ENCODE measurements at regions not wholly inside any gene's neighbourhood (a gene's known extent, or its start where the extent isn't known, plus 50 kb on each side); places are given as distances from the start of the nearest gene placed in this dataset.

DNA sequence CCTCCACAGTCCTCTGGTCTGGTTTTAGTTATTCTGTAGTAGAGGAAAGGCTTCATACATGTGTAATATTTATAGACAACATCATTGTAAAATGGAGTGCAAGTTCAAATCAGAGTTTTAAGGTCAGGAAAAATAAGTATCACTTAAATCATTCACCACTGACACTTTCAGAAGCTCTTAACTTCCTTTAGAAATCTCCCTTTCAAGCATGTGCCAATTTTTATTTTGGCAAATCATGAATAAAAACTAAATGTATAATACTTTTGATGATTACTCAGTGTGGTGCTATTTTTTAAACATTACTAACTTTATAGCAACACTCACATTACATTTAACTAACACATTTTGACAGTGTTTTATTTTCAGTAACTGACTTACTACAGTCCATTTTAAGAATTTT, 112.2 kb downstream of the OGFRL1 start:
- H3K27ac ChIP-seq (ENCODE audit: low read depth, low read length) = peak overlapping the region; percentile 56
- H4K20me1 ChIP-seq (ENCODE audit: insufficient read depth, low read length) = no peaks in the 10 kb centered on the region
- peaks cover 51% of the 10 kb centered on the region for H3K79me2 ChIP-seq (ENCODE audit: insufficient read depth, low read length)
- peaks cover 15% of the 10 kb centered on the region for H3K36me3 ChIP-seq (ENCODE audit: insufficient read depth, low read length)
- no peaks in the 10 kb centered on the region for H3K27me3 ChIP-seq (ENCODE audit: insufficient read depth, low read length)
- no peaks in the 10 kb centered on the region for H3K9me3 ChIP-seq (ENCODE audit: low read depth, low read length)
- TF ChIP-seq, protein P1, sequence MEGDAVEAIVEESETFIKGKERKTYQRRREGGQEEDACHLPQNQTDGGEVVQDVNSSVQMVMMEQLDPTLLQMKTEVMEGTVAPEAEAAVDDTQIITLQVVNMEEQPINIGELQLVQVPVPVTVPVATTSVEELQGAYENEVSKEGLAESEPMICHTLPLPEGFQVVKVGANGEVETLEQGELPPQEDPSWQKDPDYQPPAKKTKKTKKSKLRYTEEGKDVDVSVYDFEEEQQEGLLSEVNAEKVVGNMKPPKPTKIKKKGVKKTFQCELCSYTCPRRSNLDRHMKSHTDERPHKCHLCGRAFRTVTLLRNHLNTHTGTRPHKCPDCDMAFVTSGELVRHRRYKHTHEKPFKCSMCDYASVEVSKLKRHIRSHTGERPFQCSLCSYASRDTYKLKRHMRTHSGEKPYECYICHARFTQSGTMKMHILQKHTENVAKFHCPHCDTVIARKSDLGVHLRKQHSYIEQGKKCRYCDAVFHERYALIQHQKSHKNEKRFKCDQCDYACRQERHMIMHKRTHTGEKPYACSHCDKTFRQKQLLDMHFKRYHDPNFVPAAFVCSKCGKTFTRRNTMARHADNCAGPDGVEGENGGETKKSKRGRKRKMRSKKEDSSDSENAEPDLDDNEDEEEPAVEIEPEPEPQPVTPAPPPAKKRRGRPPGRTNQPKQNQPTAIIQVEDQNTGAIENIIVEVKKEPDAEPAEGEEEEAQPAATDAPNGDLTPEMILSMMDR (IDR thresholded peaks at IDR 0.05; ENCODE audit: extremely low read depth, low read depth, low read length) = no peak
- no peak overlapping the region for H3K4me3 ChIP-seq (ENCODE audit: insufficient read depth, low read length)
- H3K4me2 ChIP-seq (ENCODE audit: insufficient read depth, low read length) = no peak overlapping the region
- no peak overlapping the region for H2AFZ ChIP-seq (ENCODE audit: low read length)
- no peak for DNase-seq (ENCODE audit: insufficient read length, low spot score, missing footprints)
- H3K4me1 ChIP-seq (ENCODE audit: insufficient read depth, low read length) = peaks cover 65% of the 10 kb centered on the region

DNA sequence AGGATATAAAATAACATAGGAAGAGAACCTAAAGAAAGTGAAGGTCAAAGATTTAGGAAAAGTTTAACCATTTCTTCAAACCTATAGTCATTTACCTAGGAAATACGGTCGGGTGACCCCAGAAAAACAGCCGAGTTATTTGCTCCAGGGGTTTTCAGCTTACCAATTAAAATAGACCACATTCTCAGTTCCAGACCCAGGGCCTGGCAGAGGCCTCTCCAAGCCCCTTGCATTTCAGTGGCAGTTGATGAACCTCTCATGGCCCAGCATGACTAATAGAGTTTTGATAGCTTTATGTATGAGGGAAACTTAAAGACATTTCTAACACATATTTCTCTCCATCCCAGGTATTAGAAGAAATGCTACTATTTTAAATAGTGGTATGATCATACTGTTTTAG, 113.5 kb downstream of the OGFRL1 start:
- peak overlapping the region; percentile 93 for H3K27ac ChIP-seq (ENCODE audit: low read depth, low read length)
- H3K79me2 ChIP-seq (ENCODE audit: insufficient read depth, low read length) = peaks cover 48% of the 10 kb centered on the region
- DNase-seq (ENCODE audit: insufficient read length, low spot score, missing footprints) = no peak
- H3K36me3 ChIP-seq (ENCODE audit: insufficient read depth, low read length) = peaks cover 11% of the 10 kb centered on the region
- no peak overlapping the region for H3K4me3 ChIP-seq (ENCODE audit: insufficient read depth, low read length)
- no peaks in the 10 kb centered on the region for H3K27me3 ChIP-seq (ENCODE audit: insufficient read depth, low read length)
- TF ChIP-seq, protein P1 (IDR thresholded peaks at IDR 0.05; ENCODE audit: extremely low read depth, low read depth, low read length) = no peak
- H3K4me2 ChIP-seq (ENCODE audit: insufficient read depth, low read length) = no peak overlapping the region
- peaks cover 66% of the 10 kb centered on the region for H3K4me1 ChIP-seq (ENCODE audit: insufficient read depth, low read length)
- H4K20me1 ChIP-seq (ENCODE audit: insufficient read depth, low read length) = no peaks in the 10 kb centered on the region
- H3K9me3 ChIP-seq (ENCODE audit: low read depth, low read length) = no peaks in the 10 kb centered on the region
- H2AFZ ChIP-seq (ENCODE audit: low read length) = no peak overlapping the region

DNA sequence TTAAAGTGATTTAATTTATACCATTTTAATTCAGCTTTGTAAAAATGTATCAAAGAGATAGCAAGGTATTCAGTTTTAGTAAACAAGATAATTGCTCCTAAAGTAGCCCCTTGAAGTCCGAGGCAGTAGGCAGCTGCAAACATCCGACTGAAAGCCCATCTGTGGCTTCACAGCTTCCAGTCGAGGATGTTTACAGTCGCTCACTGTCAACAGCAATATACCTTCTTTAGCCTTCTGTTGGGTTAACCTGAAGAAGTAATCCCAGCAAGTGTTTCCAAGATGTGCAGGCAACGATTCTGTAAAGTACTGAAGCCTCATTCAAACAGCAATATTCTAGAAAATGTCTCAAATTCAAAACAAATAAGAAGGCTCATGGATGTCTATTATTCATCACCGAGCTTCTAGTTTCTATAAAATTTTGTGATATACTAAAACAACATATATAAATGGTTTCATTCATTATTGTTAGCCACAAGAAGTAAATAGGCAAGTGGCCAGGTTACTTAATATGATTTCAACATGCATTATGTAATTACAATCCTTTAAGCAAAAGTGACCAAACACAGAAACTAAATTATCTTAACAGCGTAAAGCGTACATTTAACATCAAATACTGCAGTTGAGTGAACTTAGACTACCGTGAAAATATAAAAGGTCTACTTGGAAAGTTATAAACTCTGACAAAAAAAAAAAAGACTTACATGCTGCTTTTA, 115.0 kb downstream of the OGFRL1 start:
- TF ChIP-seq, protein P1 (IDR thresholded peaks at IDR 0.05; ENCODE audit: extremely low read depth, low read depth, low read length) = no peak
- peak overlapping the region; percentile 16 for H3K4me3 ChIP-seq (ENCODE audit: insufficient read depth, low read length)
- DNase-seq (ENCODE audit: insufficient read length, low spot score, missing footprints) = no peak

DNA sequence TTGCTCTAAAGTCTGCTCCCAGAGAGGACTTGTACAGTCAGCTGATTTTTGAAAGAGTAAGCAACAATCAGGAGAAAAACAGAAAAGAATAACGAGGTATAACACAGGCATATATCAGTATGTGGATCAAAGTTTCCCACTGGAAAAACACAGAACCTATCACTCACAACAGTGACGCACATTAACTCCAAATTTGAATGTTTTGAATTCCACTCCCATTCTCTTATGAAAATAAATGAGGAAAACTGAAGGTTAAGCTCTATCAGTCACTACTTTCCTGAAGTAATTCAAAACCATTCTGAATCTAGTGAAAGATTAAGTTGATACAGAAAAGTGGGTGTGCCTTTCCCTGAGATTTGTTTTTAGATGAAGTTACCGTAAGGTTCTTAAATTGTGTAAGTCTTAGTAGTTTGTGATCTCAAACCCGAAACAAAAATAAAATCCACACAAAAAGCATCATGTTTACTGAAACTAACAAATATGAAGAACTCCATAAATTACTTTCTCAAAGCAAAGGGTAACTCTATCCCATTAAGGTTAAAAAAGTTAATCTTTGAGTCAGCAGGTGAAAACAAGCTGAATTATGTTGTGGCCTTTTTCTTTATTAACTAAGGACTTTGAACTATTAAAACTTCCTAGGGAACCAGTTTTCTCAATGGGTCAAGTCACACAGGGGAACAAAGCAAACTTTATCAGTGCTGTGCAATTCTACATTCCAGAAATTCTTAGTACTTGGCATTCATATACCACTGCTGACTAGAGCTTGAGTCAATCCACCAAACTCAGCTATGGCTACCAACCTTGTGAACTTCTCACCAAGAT, 115.7 kb downstream of the OGFRL1 start:
- peak overlapping the region; percentile 93 for H3K27ac ChIP-seq (ENCODE audit: low read depth, low read length)
- H3K9me3 ChIP-seq (ENCODE audit: low read depth, low read length) = no peaks in the 10 kb centered on the region
- no peaks in the 10 kb centered on the region for H3K27me3 ChIP-seq (ENCODE audit: insufficient read depth, low read length)
- no peaks in the 10 kb centered on the region for H4K20me1 ChIP-seq (ENCODE audit: insufficient read depth, low read length)
- TF ChIP-seq, protein P1 (IDR thresholded peaks at IDR 0.05; ENCODE audit: extremely low read depth, low read depth, low read length) = no peak
- peaks cover 3% of the 10 kb centered on the region for H3K36me3 ChIP-seq (ENCODE audit: insufficient read depth, low read length)
- peak overlapping the region; percentile 67 for H3K4me2 ChIP-seq (ENCODE audit: insufficient read depth, low read length)
- peaks cover 55% of the 10 kb centered on the region for H3K79me2 ChIP-seq (ENCODE audit: insufficient read depth, low read length)
- peaks cover 82% of the 10 kb centered on the region for H3K4me1 ChIP-seq (ENCODE audit: insufficient read depth, low read length)
- H3K4me3 ChIP-seq (ENCODE audit: insufficient read depth, low read length) = peak overlapping the region; percentile 29
- DNase-seq (ENCODE audit: insufficient read length, low spot score, missing footprints) = no peak
- H2AFZ ChIP-seq (ENCODE audit: low read length) = no peak overlapping the region

More for the DNA sequence above, 115.0 kb downstream of the OGFRL1 start:
- peaks cover 75% of the 10 kb centered on the region for H3K4me1 ChIP-seq (ENCODE audit: insufficient read depth, low read length)
- no peaks in the 10 kb centered on the region for H3K27me3 ChIP-seq (ENCODE audit: insufficient read depth, low read length)
- peak overlapping the region; percentile 93 for H3K27ac ChIP-seq (ENCODE audit: low read depth, low read length)
- H4K20me1 ChIP-seq (ENCODE audit: insufficient read depth, low read length) = no peaks in the 10 kb centered on the region
- H3K9me3 ChIP-seq (ENCODE audit: low read depth, low read length) = no peaks in the 10 kb centered on the region
- peaks cover 3% of the 10 kb centered on the region for H3K36me3 ChIP-seq (ENCODE audit: insufficient read depth, low read length)
- peaks cover 51% of the 10 kb centered on the region for H3K79me2 ChIP-seq (ENCODE audit: insufficient read depth, low read length)
- H2AFZ ChIP-seq (ENCODE audit: low read length) = no peak overlapping the region
- H3K4me2 ChIP-seq (ENCODE audit: insufficient read depth, low read length) = peak overlapping the region; percentile 67
